OCI-LY1 (cell line): ENCODE measurements at regions not wholly inside any gene's neighbourhood (a gene's known extent, or its start where the extent isn't known, plus 50 kb on each side); places are given as distances from the start of the nearest gene placed in this dataset.

Experiments
- H2AFZ ChIP-seq: fragments of 200-600 bp; sonication (generic), shearing (Covaris generic); 2 replicates; pipeline ENCODE4 v1.6.0; 2014; ENCODE audit warnings: antibody characterized with exemption, mild to moderate bottlenecking, low read length
- H3F3A ChIP-seq: fragments of 200-600 bp; sonication (generic), shearing (Covaris generic); 2 replicates; pipeline ENCODE4 v1.6.0; 2014; ENCODE audit warnings: mild to moderate bottlenecking, antibody characterized with exemption, low read length, moderate library complexity; ENCODE audit not compliant: insufficient read depth
- H3K27ac ChIP-seq: fragments of 200-600 bp; sonication (generic); 2 replicates; pipeline ENCODE4 v1.5.1; 2014; ENCODE audit warnings: low read length, mixed run types, mild to moderate bottlenecking, low read depth; ENCODE audit not compliant: poor library complexity, severe bottlenecking
- H3K27me3 ChIP-seq: fragments of 200-600 bp; sonication (generic); 2 replicates; pipeline ENCODE4 v1.6.0; 2014; ENCODE audit warnings: antibody characterized with exemption, mild to moderate bottlenecking, low read length, moderate library complexity; ENCODE audit not compliant: insufficient read depth
- H3K36me3 ChIP-seq: fragments of 200-600 bp; sonication (generic); 2 replicates; pipeline ENCODE4 v1.6.1; 2014; ENCODE audit warnings: mild to moderate bottlenecking, antibody characterized with exemption, low read length, moderate library complexity, mixed read lengths; ENCODE audit not compliant: insufficient read depth
- H3K4me1 ChIP-seq: fragments of 200-600 bp; sonication (generic); 2 replicates; pipeline ENCODE4 v1.5.1; 2014; ENCODE audit warnings: mild to moderate bottlenecking, low read length, moderate library complexity; ENCODE audit not compliant: insufficient read depth, severe bottlenecking
- H3K4me2 ChIP-seq: fragments of 200-600 bp; sonication (generic), shearing (Covaris generic); 2 replicates; pipeline ENCODE4 v1.6.1; 2014; ENCODE audit warnings: low read length
- H3K4me3 ChIP-seq: fragments of 200-600 bp; sonication (generic); 2 replicates; pipeline ENCODE4 v1.5.1; 2014; ENCODE audit warnings: low read length, low read depth, mild to moderate bottlenecking, mixed read lengths; ENCODE audit not compliant: poor library complexity, severe bottlenecking
- H3K79me2 ChIP-seq: fragments of 200-600 bp; shearing (Covaris generic); 2 replicates; pipeline ENCODE4 v1.6.1; 2016; ENCODE audit warnings: mixed run types, low read length, mixed read lengths; ENCODE audit not compliant: insufficient read depth
- H3K9ac ChIP-seq: fragments of 200-600 bp; sonication (generic), shearing (Covaris generic); 2 replicates; pipeline ENCODE4 v1.6.1; 2014; ENCODE audit warnings: mild to moderate bottlenecking, low read length, mixed read lengths
- H3K9me2 ChIP-seq: fragments of 200-600 bp; sonication (generic), shearing (Covaris generic); 2 replicates; pipeline ENCODE4 v1.6.1; 2014; ENCODE audit warnings: low read depth, mild to moderate bottlenecking, low read length, mixed read lengths
- H3K9me3 ChIP-seq: fragments of 200-600 bp; shearing (Covaris generic); 2 replicates; pipeline ENCODE4 v1.6.1; 2014; ENCODE audit warnings: low read length, mixed read lengths
- H4K20me1 ChIP-seq: fragments of 200-600 bp; sonication (generic), shearing (Covaris generic); 2 replicates; pipeline ENCODE4 v1.6.0; 2016; ENCODE audit warnings: mild to moderate bottlenecking, low read length; ENCODE audit not compliant: insufficient read depth
- CTCF ChIP-seq: fragments of 200-600 bp; sonication (generic), shearing (Covaris generic); IDR thresholded peaks from 2 replicates; pipeline ENCODE4 v1.5.1; 2017; ENCODE audit warnings: mild to moderate bottlenecking, antibody characterized with exemption, low read length, moderate library complexity, mixed read lengths
- EZH2 ChIP-seq: fragments of 200-600 bp; sonication (generic), shearing (Covaris generic); IDR thresholded peaks from 2 replicates; pipeline ENCODE4 v1.8.0; 2017; ENCODE audit warnings: borderline replicate concordance, mixed run types, mild to moderate bottlenecking, antibody characterized with exemption, low read length, moderate library complexity, mixed read lengths

- Histone ChIP-seq H3K4me2 (no peak overlapping the region), H3K27me3 (no peaks in the 10 kb centered on the region), H4K20me1 (no peaks in the 10 kb centered on the region), H3K9me2 (no peaks in the 10 kb centered on the region), H3K27ac (no peak overlapping the region), H3K4me3 (no peak overlapping the region), H2AFZ (no peak overlapping the region), H3K9ac (no peak overlapping the region), H3F3A (no peaks in the 10 kb centered on the region), H3K79me2 (no peaks in the 10 kb centered on the region), H3K4me1 (no peaks in the 10 kb centered on the region), H3K36me3 (no peaks in the 10 kb centered on the region), H3K9me3 (no peaks in the 10 kb centered on the region)
- TF ChIP-seq EZH2 (no peak), CTCF (no peak)
Measured at GRCh38 chr3:79870313-79870620, 102.5 kb upstream of the ROBO1 start.

GRCh38 chr3:79869461-79870312, 101.9 kb upstream of the ROBO1 start:
- TF ChIP-seq CTCF (no peak), EZH2 (no peak)
- Histone ChIP-seq H3K4me3 (no peak overlapping the region), H3K27me3 (no peaks in the 10 kb centered on the region), H3K4me1 (no peaks in the 10 kb centered on the region), H3K9me3 (no peaks in the 10 kb centered on the region), H3K4me2 (no peak overlapping the region), H3K9me2 (no peaks in the 10 kb centered on the region), H3K79me2 (no peaks in the 10 kb centered on the region), H3F3A (no peaks in the 10 kb centered on the region), H3K27ac (no peak overlapping the region), H2AFZ (no peak overlapping the region), H3K9ac (no peak overlapping the region), H4K20me1 (no peaks in the 10 kb centered on the region), H3K36me3 (no peaks in the 10 kb centered on the region)

- no peak overlapping the region for H3K4me2 ChIP-seq
- H3K9me2 ChIP-seq = no peaks in the 10 kb centered on the region
- no peaks in the 10 kb centered on the region for H3F3A ChIP-seq
- H3K27me3 ChIP-seq = no peaks in the 10 kb centered on the region
- H2AFZ ChIP-seq = no peak overlapping the region
- H3K9me3 ChIP-seq = no peaks in the 10 kb centered on the region
- no peaks in the 10 kb centered on the region for H3K4me1 ChIP-seq
- no peak overlapping the region for H3K4me3 ChIP-seq
- H3K79me2 ChIP-seq = no peaks in the 10 kb centered on the region
- H3K36me3 ChIP-seq = no peaks in the 10 kb centered on the region
- H4K20me1 ChIP-seq = no peaks in the 10 kb centered on the region
- TF ChIP-seq EZH2 (no peak), CTCF (no peak)
- H3K9ac ChIP-seq = no peak overlapping the region
- H3K27ac ChIP-seq = no peak overlapping the region
Measured at GRCh38 chr3:79866162-79866561, 98.4 kb upstream of the ROBO1 start.
